Endothelial cell of umbilical vein (primary cell): ENCODE measurements at regions not wholly inside any gene's neighbourhood (a gene's known extent, or its start where the extent isn't known, plus 50 kb on each side); places are given as distances from the start of the nearest gene placed in this dataset.

Experiments used
- BruUV-seq: library from RNA; stranded (reverse); fragments of 400-500 nt; replicated peaks from 2 replicates; lab custom pipeline; 2021; lab: Mats Ljungman, UMichigan
- CTCF ChIA-PET: fragments of 300-600, 350-600 bp; sonication (Branson Sonifier 250); formaldehyde crosslinking; loops from one replicate; lab custom pipeline; 2021; ENCODE audit warnings: antibody characterized with exemption, inconsistent platforms; lab: Charles Lee
- POLR2A ChIA-PET: fragments of 300-600, 350-600 bp; sonication (Branson Sonifier 250); formaldehyde crosslinking; loops from one replicate; lab custom pipeline; 2021; ENCODE audit warnings: antibody characterized with exemption, inconsistent platforms; lab: Charles Lee
- DNase-seq: peaks from one replicate; pipeline ENCODE4 v3.0.0-alpha.2; 2011; ENCODE audit warnings: low read depth, low spot score
- FAIRE-seq: peaks from 2 replicates; lab custom pipeline; 2011; peaks lifted over from hg19 to GRCh38; lab: Jason Lieb, UNC
- H2AFZ ChIP-seq: 2 replicates; pipeline ENCODE4 v1.6.0; 2012; ENCODE audit warnings: low read depth, low read length, control low read depth, inconsistent platforms
- H3K27ac ChIP-seq: 2 replicates; pipeline ENCODE4 v1.5.1; 2011; ENCODE audit warnings: low read depth, mild to moderate bottlenecking, control low read depth, low read length, moderate library complexity; ENCODE audit not compliant: insufficient read depth
- H3K27me3 ChIP-seq, 2 experiments: 2 replicates each; pipeline versions ENCODE4 v1.6.0 to v1.6.1; 2011; ENCODE audit warnings: low read length in 2 of 2, mixed read lengths in 1 of 2; ENCODE audit not compliant: control insufficient read depth in 2 of 2, insufficient read depth in 2 of 2
- H3K36me3 ChIP-seq, 2 experiments: 2 replicates in 1 of 2; 3 replicates in 1 of 2; pipeline ENCODE4 v1.5.1; 2011; ENCODE audit warnings: low read length in 2 of 2, mild to moderate bottlenecking in 1 of 2, moderate library complexity in 1 of 2; ENCODE audit not compliant: control insufficient read depth in 2 of 2, insufficient read depth in 2 of 2; ENCODE audit errors: extremely low read depth in 1 of 2
- H3K4me1 ChIP-seq: 3 replicates; pipeline ENCODE4 v1.5.1; 2011; ENCODE audit warnings: mild to moderate bottlenecking, low read length; ENCODE audit not compliant: control insufficient read depth, insufficient read depth; ENCODE audit errors: extremely low read depth
- H3K4me2 ChIP-seq: 2 replicates; pipeline ENCODE4 v1.6.1; 2011; ENCODE audit warnings: low read length, control low read depth, mixed read lengths; ENCODE audit not compliant: insufficient read depth
- H3K4me3 ChIP-seq, 3 experiments: fragments of 200-600 bp in 1 of 3; sonication (generic), shearing (Covaris generic) in 1 of 3; replicated peaks in 1 of 3; 2 replicates each; pipeline ENCODE4 v1.5.1; 2011 to 2016; ENCODE audit warnings: control low read depth in 3 of 3, low read length in 3 of 3, mild to moderate bottlenecking in 2 of 3, inconsistent platforms in 1 of 3, low read depth in 1 of 3, moderate library complexity in 1 of 3; ENCODE audit not compliant: insufficient read depth in 1 of 3
- H3K79me2 ChIP-seq: 2 replicates; pipeline ENCODE4 v1.6.0; 2012; ENCODE audit warnings: low read length, inconsistent platforms; ENCODE audit not compliant: control insufficient read depth, insufficient read depth
- H3K9ac ChIP-seq: replicated peaks from 2 replicates; pipeline ENCODE3; 2011; ENCODE audit warnings: low read length, control low read depth; ENCODE audit not compliant: insufficient read depth; ENCODE audit errors: extremely low read depth
- H3K9me1 ChIP-seq: replicated peaks from 3 replicates; pipeline ENCODE4 v1.6.0; 2011; ENCODE audit warnings: mild to moderate bottlenecking, low read length; ENCODE audit not compliant: control insufficient read depth, insufficient read depth; ENCODE audit errors: extremely low read depth
- H3K9me3 ChIP-seq: replicated peaks from 2 replicates; pipeline ENCODE4 v1.5.1; 2012; ENCODE audit warnings: low read length, inconsistent platforms; ENCODE audit not compliant: control insufficient read depth, insufficient read depth
- H4K20me1 ChIP-seq: replicated peaks from 2 replicates; pipeline ENCODE3; 2011; ENCODE audit warnings: mild to moderate bottlenecking, low read length; ENCODE audit not compliant: control insufficient read depth, insufficient read depth; ENCODE audit errors: extremely low read depth
- CTCF ChIP-seq, 2 donors: IDR thresholded peaks; 1 replicate in 1 of 2; 2 replicates in 1 of 2; pipeline ENCODE4 v1.5.1; 2011; ENCODE audit warnings: low read length in 2 of 2, mild to moderate bottlenecking in 2 of 2, moderate library complexity in 2 of 2, control low read depth in 1 of 2, inconsistent platforms in 1 of 2, low read depth in 1 of 2; ENCODE audit not compliant: insufficient read depth in 1 of 2; ENCODE audit errors: extremely low read depth in 1 of 2
- EZH2 ChIP-seq: IDR thresholded peaks from 2 replicates; pipeline ENCODE4 v1.6.1; 2012; ENCODE audit warnings: borderline replicate concordance, low read depth, mild to moderate bottlenecking, moderate library complexity, low read length, inconsistent platforms; ENCODE audit not compliant: severe bottlenecking
- FOS ChIP-seq: IDR thresholded peaks from 2 replicates; pipeline ENCODE4 v1.6.1; 2011; ENCODE audit warnings: mild to moderate bottlenecking, low read length, moderate library complexity, borderline replicate concordance; ENCODE audit not compliant: insufficient read depth
- GATA2 ChIP-seq: IDR thresholded peaks from 2 replicates; pipeline ENCODE4 v1.7.0; 2011; ENCODE audit warnings: low read depth, mild to moderate bottlenecking, moderate library complexity, mixed read lengths, low read length; ENCODE audit not compliant: insufficient read length, insufficient read depth
- JUN ChIP-seq: IDR thresholded peaks from 2 replicates; pipeline ENCODE4 v1.6.1; 2011; ENCODE audit warnings: borderline replicate concordance, low read depth; ENCODE audit not compliant: insufficient read length, insufficient read depth
- MAX ChIP-seq: IDR thresholded peaks from 2 replicates; pipeline ENCODE4 v1.6.1; 2011; ENCODE audit not compliant: insufficient read depth, insufficient read length
- POLR2AphosphoS5 ChIP-seq: IDR thresholded peaks from 2 replicates; pipeline ENCODE4 v1.6.1; 2012; ENCODE audit warnings: low read depth, mild to moderate bottlenecking, control low read depth, low read length, moderate library complexity; ENCODE audit not compliant: insufficient read depth
- dilution Hi-C: fragments of 300-500 bp; cut with MboI; formaldehyde crosslinking; loops from one replicate; pipeline ENCODE4 v1.15.0; 2019; ENCODE audit warnings: low sequenced_read_pairs; ENCODE audit not compliant: extremely low pct_ligation_motif_present
- intact Hi-C: fragments of 100-400 bp; cut with micrococcal nuclease; formaldehyde crosslinking; loops from one replicate; pipeline ENCODE4 v1.10.0; 2022

GRCh38 chr4:158038718-158039117 lies 134.1 kb downstream of the GASK1B start:
- Histone ChIP-seq H3K4me2 (no peak overlapping the region), H3K27ac (no peak overlapping the region), H3K9ac (no peak overlapping the region), H3K4me1 (peaks cover 23% of the 10 kb centered on the region), H3K36me3 (no peaks in the 10 kb centered on the region), H3K27me3 (no peaks in the 10 kb centered on the region), H4K20me1 (no peaks in the 10 kb centered on the region), H3K9me3 (no peaks in the 10 kb centered on the region), H2AFZ (no peak overlapping the region), H3K4me3 (no peak overlapping the region), H3K79me2 (no peaks in the 10 kb centered on the region), H3K9me1 (no peaks in the 10 kb centered on the region)
- FAIRE-seq (no peak), DNase-seq (no peak)
- dilution Hi-C loops (no loop called here), intact Hi-C loops (no loop called here)
- ChIA-PET POLR2A (no interaction called here), CTCF (interaction anchor here (1.0 kb wide), 1 partner anchor 133 kb away, joined by 3 read pairs; no protein-coding TSS in a partner anchor)
- TF ChIP-seq EZH2 (no peak), GATA2 (no peak), MAX (no peak), FOS (no peak), CTCF (IDR thresholded peaks at IDR 0.05; ENCODE audit: extremely low read depth in 1 of 2, insufficient read depth in 1 of 2, low read depth in 1 of 2, low read length in 2 of 2) (no peak), POLR2AphosphoS5 (no peak), JUN (no peak)
- BruUV-seq, result no TSS peak
